H9 (cell line): ENCODE measurements at regions not wholly inside any gene's neighbourhood (a gene's known extent, or its start where the extent isn't known, plus 50 kb on each side); places are given as distances from the start of the nearest gene placed in this dataset.

ENCODE experiments used
- DNase-seq: peaks from one replicate; pipeline ENCODE4 v3.0.0-alpha.2; 2017
- H2AFZ ChIP-seq: one replicate; pipeline ENCODE4 v1.6.1; 2013; ENCODE audit warnings: mild to moderate bottlenecking, low read length, control low read depth, moderate library complexity
- H2AK5ac ChIP-seq: 2 replicates; pipeline ENCODE4 v1.6.1; 2013; ENCODE audit warnings: low read length, control low read depth, mixed read lengths; ENCODE audit not compliant: insufficient read length
- H2BK120ac ChIP-seq: one replicate; pipeline ENCODE4 v1.6.1; 2013; ENCODE audit warnings: low read depth, mild to moderate bottlenecking, low read length, control low read depth, inconsistent platforms; ENCODE audit not compliant: poor library complexity, severe bottlenecking
- H2BK12ac ChIP-seq: 2 replicates; pipeline ENCODE4 v1.6.1; 2013; ENCODE audit warnings: low read length, control low read depth, mixed read lengths, low read depth; ENCODE audit not compliant: insufficient read length
- H2BK15ac ChIP-seq: 2 replicates; pipeline ENCODE4 v1.6.1; 2013; ENCODE audit warnings: low read depth, low read length, control low read depth
- H2BK20ac ChIP-seq: one replicate; pipeline ENCODE4 v1.6.1; 2013; ENCODE audit warnings: low read depth, mild to moderate bottlenecking, low read length, control low read depth, inconsistent platforms; ENCODE audit not compliant: poor library complexity, severe bottlenecking
- H2BK5ac ChIP-seq: 2 replicates; pipeline ENCODE4 v1.6.1; 2013; ENCODE audit warnings: low read length, control low read depth, mixed read lengths; ENCODE audit not compliant: insufficient read length
- H3K14ac ChIP-seq: 2 replicates; pipeline ENCODE4 v1.6.1; 2013; ENCODE audit warnings: low read length, control low read depth; ENCODE audit not compliant: insufficient read depth
- H3K18ac ChIP-seq: 2 replicates; pipeline ENCODE4 v1.6.1; 2013; ENCODE audit warnings: low read depth, mild to moderate bottlenecking, mixed read lengths, low read length, control low read depth; ENCODE audit not compliant: insufficient read length
- H3K23ac ChIP-seq: 2 replicates; pipeline ENCODE4 v1.6.1; 2013; ENCODE audit warnings: low read length, control low read depth, mixed read lengths, low read depth; ENCODE audit not compliant: insufficient read length
- H3K23me2 ChIP-seq: 2 replicates; pipeline ENCODE4 v1.6.1; 2013; ENCODE audit warnings: low read depth, mild to moderate bottlenecking, mixed read lengths, low read length, control low read depth; ENCODE audit not compliant: insufficient read length, poor library complexity, severe bottlenecking
- H3K27ac ChIP-seq: 2 replicates; pipeline ENCODE4 v1.5.1; 2013; ENCODE audit warnings: low read length, control low read depth, mixed read lengths, low read depth; ENCODE audit not compliant: insufficient read length
- H3K27me3 ChIP-seq: 2 replicates; pipeline ENCODE4 v1.6.1; 2013; ENCODE audit warnings: low read length, control low read depth, inconsistent platforms; ENCODE audit not compliant: insufficient read depth
- H3K4ac ChIP-seq: 2 replicates; pipeline ENCODE4 v1.6.1; 2013; ENCODE audit warnings: low read depth, mild to moderate bottlenecking, control low read depth, inconsistent platforms, low read length, moderate library complexity
- H3K4me1 ChIP-seq: 2 replicates; pipeline ENCODE4 v1.6.1; 2013; ENCODE audit warnings: low read length, control low read depth, inconsistent platforms; ENCODE audit not compliant: insufficient read depth
- H3K4me2 ChIP-seq: 2 replicates; pipeline ENCODE4 v1.6.1; 2013; ENCODE audit warnings: low read length, control low read depth, mixed read lengths; ENCODE audit not compliant: insufficient read length, insufficient read depth
- H3K56ac ChIP-seq: 2 replicates; pipeline ENCODE4 v1.6.1; 2013; ENCODE audit warnings: low read depth, mild to moderate bottlenecking, mixed read lengths, low read length, control low read depth; ENCODE audit not compliant: insufficient read length
- H3K79me1 ChIP-seq: 2 replicates; pipeline ENCODE4 v1.6.1; 2013; ENCODE audit warnings: low read depth, mild to moderate bottlenecking, moderate library complexity, low read length, control low read depth, inconsistent platforms; ENCODE audit not compliant: insufficient read depth, poor library complexity, severe bottlenecking
- H3K79me2 ChIP-seq: 2 replicates; pipeline ENCODE4 v1.6.1; 2013; ENCODE audit warnings: low read length, control low read depth, inconsistent platforms; ENCODE audit not compliant: insufficient read depth
- H3K9ac ChIP-seq: 2 replicates; pipeline ENCODE4 v1.6.1; 2013; ENCODE audit warnings: low read length, control low read depth, mixed read lengths; ENCODE audit not compliant: insufficient read length; ENCODE audit errors: extremely low read depth
- H3K9me3 ChIP-seq: one replicate; pipeline ENCODE4 v1.6.1; 2013; ENCODE audit warnings: low read depth, low read length, inconsistent platforms; ENCODE audit not compliant: control insufficient read depth
- H3T11ph ChIP-seq: one replicate; pipeline ENCODE4 v1.6.1; 2013; ENCODE audit warnings: mild to moderate bottlenecking, low read length, control low read depth, inconsistent platforms
- H4K20me1 ChIP-seq: one replicate; pipeline ENCODE4 v1.6.1; 2013; ENCODE audit not compliant: control insufficient read depth, insufficient read length, insufficient read depth
- H4K5ac ChIP-seq: 2 replicates; pipeline ENCODE4 v1.6.1; 2013; ENCODE audit warnings: low read depth, mild to moderate bottlenecking, mixed read lengths, low read length, control low read depth; ENCODE audit not compliant: insufficient read length
- H4K8ac ChIP-seq: replicated peaks from 2 replicates; pipeline ENCODE4 v1.6.1; 2013; ENCODE audit warnings: low read length, control low read depth, mixed read lengths, low read depth; ENCODE audit not compliant: insufficient read length
- H4K91ac ChIP-seq: 2 replicates; pipeline ENCODE4 v1.6.1; 2013; ENCODE audit warnings: low read depth, mild to moderate bottlenecking, moderate library complexity, mixed read lengths, low read length, control low read depth; ENCODE audit not compliant: insufficient read length
- H3K27ac Mint-ChIP-seq, 3 experiments: 2 replicates in 2 of 3; 3 replicates in 1 of 3; pipeline ENCODE4 v1.8.0; 2020 to 2021; ENCODE audit warnings: mixed read lengths in 3 of 3, mild to moderate bottlenecking in 1 of 3, moderate library complexity in 1 of 3
- H3K27me3 Mint-ChIP-seq: 2 replicates; pipeline ENCODE4 v1.8.0; 2021; ENCODE audit warnings: low read depth, mild to moderate bottlenecking, moderate library complexity, mixed read lengths
- H3K36me3 Mint-ChIP-seq, 3 experiments: 2 replicates in 2 of 3; 3 replicates in 1 of 3; pipeline ENCODE4 v1.8.0; 2020 to 2021; ENCODE audit warnings: low read depth in 3 of 3, mixed read lengths in 3 of 3; ENCODE audit not compliant: insufficient read depth in 1 of 3
- H3K4me1 Mint-ChIP-seq, 2 experiments: 2 replicates each; pipeline ENCODE4 v1.8.0; 2020; ENCODE audit warnings: mixed read lengths in 2 of 2
- H3K4me3 Mint-ChIP-seq, 2 experiments: 2 replicates in 1 of 2; 3 replicates in 1 of 2; pipeline ENCODE4 v1.8.0; 2020 to 2021; ENCODE audit warnings: mild to moderate bottlenecking in 2 of 2, mixed read lengths in 2 of 2, moderate library complexity in 1 of 2
- H3K9me3 Mint-ChIP-seq, 2 experiments: 2 replicates in 1 of 2; 3 replicates in 1 of 2; pipeline ENCODE4 v1.8.0; 2020; ENCODE audit warnings: mild to moderate bottlenecking in 2 of 2, mixed read lengths in 2 of 2, moderate library complexity in 1 of 2
- CTCF ChIP-seq: fragments of 200-600 bp; sonication (generic); conservative IDR thresholded peaks from 3 replicates; pipeline ENCODE4 v1.8.0; 2021; ENCODE audit warnings: antibody characterized with exemption, mild to moderate bottlenecking
- WGBS: extraction: QIAGEN DNeasy Blood & Tissue Kit; methylation state at CpG from one replicate; pipeline ENCODE4 v1.1.7; 2013; ENCODE audit warnings: missing lambda C conversion rate, low lambda C conversion rate, mixed read lengths; ENCODE audit not compliant: insufficient read length; ENCODE audit errors: extremely low coverage; 5-methylcytosine and 5-hydroxymethylcytosine counted together

- H3K18ac ChIP-seq: no peak overlapping the region
- no peak for DNase-seq
- H3K79me2 ChIP-seq: no peaks in the 10 kb centered on the region
- H3K4me1 Mint-ChIP-seq: peaks cover 13 to 16% of the 10 kb centered on the region in 2 experiments
- no peak for TF ChIP-seq CTCF
- no peak overlapping the region for H3K4ac ChIP-seq
- peaks cover 8 to 51% (median 16%) of the 10 kb centered on the region in 3 experiments for H3K36me3 Mint-ChIP-seq
- no peak overlapping the region for H2AFZ ChIP-seq
- no peak overlapping the region for H2BK20ac ChIP-seq
- H3K9me3 Mint-ChIP-seq: peaks cover 26 to 32% of the 10 kb centered on the region in 2 experiments
- no peak overlapping the region for H3K27ac Mint-ChIP-seq
- H3K23me2 ChIP-seq: no peaks in the 10 kb centered on the region
- H2BK12ac ChIP-seq: no peak overlapping the region
- no peaks in the 10 kb centered on the region for H3K4me1 ChIP-seq
- H2BK120ac ChIP-seq: no peak overlapping the region
- no peak overlapping the region for H4K5ac ChIP-seq
- H3K4me2 ChIP-seq: no peak overlapping the region
- H3K9me3 ChIP-seq: no peaks in the 10 kb centered on the region
- H3K14ac ChIP-seq: no peak overlapping the region
- no peaks in the 10 kb centered on the region for H3K27me3 Mint-ChIP-seq
- H4K91ac ChIP-seq: no peak overlapping the region
- no peak overlapping the region for H3K56ac ChIP-seq
- H3T11ph ChIP-seq: no peak overlapping the region
- no peak overlapping the region for H2BK15ac ChIP-seq
- H3K9ac ChIP-seq: no peak overlapping the region
- no peak overlapping the region for H3K27ac ChIP-seq
- no peaks in the 10 kb centered on the region for H3K27me3 ChIP-seq
- no peaks in the 10 kb centered on the region for H3K79me1 ChIP-seq
- H3K23ac ChIP-seq: no peak overlapping the region
- no CpG with 5 or more reads among the region's 1 CpG for WGBS
- H2BK5ac ChIP-seq: no peak overlapping the region
- H3K4me3 Mint-ChIP-seq: no peak overlapping the region
- no peak overlapping the region for H4K8ac ChIP-seq
- H2AK5ac ChIP-seq: no peak overlapping the region
- no peaks in the 10 kb centered on the region for H4K20me1 ChIP-seq
Measured at GRCh38 chr3:178283561-178283960, 252.7 kb upstream of the KCNMB2 start.
